Activated T-helper 17 cell treated with anti-CD3 and anti-CD28 coated beads, Interleukin-2, amount 50 U/mL, for 72 hours (primary cell): ENCODE measurements at regions not wholly inside any gene's neighbourhood (a gene's known extent, or its start where the extent isn't known, plus 50 kb on each side); places are given as distances from the start of the nearest gene placed in this dataset.

ENCODE experiments used
- ATAC-seq: fragments of 150-1000 bp; cut with Tn5 transposase; replicated peaks from 2 replicates; pipeline ENCODE4 v1.10.0; 2021; ENCODE audit warnings: mild to moderate bottlenecking, moderate library complexity
- H3K27ac Mint-ChIP-seq: one replicate; pipeline ENCODE4 v1.8.0; 2022; ENCODE audit warnings: mixed read lengths
- H3K27me3 Mint-ChIP-seq: one replicate; pipeline ENCODE4 v1.8.0; 2022; ENCODE audit warnings: mixed read lengths
- H3K36me3 Mint-ChIP-seq: one replicate; pipeline ENCODE4 v1.8.0; 2022; ENCODE audit warnings: low read depth, mild to moderate bottlenecking, mixed read lengths
- H3K4me1 Mint-ChIP-seq: one replicate; pipeline ENCODE4 v1.8.0; 2022; ENCODE audit warnings: mixed read lengths
- H3K4me3 Mint-ChIP-seq: one replicate; pipeline ENCODE4 v1.8.0; 2022; ENCODE audit warnings: mild to moderate bottlenecking, mixed read lengths
- H3K9me3 Mint-ChIP-seq: one replicate; pipeline ENCODE4 v1.8.0; 2022; ENCODE audit warnings: mixed read lengths

GRCh38 chr4:145297556-145297955, 117.2 kb upstream of the OTUD4 start:
- H3K27ac Mint-ChIP-seq: no peak overlapping the region
- no peaks in the 10 kb centered on the region for H3K36me3 Mint-ChIP-seq
- H3K4me3 Mint-ChIP-seq: no peak overlapping the region
- H3K4me1 Mint-ChIP-seq: peaks cover 4% of the 10 kb centered on the region
- ATAC-seq: no peak
- no peaks in the 10 kb centered on the region for H3K9me3 Mint-ChIP-seq
- H3K27me3 Mint-ChIP-seq: peaks cover 13% of the 10 kb centered on the region

- Mint-ChIP-seq H3K36me3 (no peaks in the 10 kb centered on the region), H3K27me3 (peaks cover 19% of the 10 kb centered on the region), H3K4me1 (peaks cover 4% of the 10 kb centered on the region), H3K27ac (no peak overlapping the region), H3K9me3 (no peaks in the 10 kb centered on the region), H3K4me3 (no peak overlapping the region)
- no peak for ATAC-seq
Measured at GRCh38 chr4:145295547-145295946, 115.2 kb upstream of the OTUD4 start.

DNA sequence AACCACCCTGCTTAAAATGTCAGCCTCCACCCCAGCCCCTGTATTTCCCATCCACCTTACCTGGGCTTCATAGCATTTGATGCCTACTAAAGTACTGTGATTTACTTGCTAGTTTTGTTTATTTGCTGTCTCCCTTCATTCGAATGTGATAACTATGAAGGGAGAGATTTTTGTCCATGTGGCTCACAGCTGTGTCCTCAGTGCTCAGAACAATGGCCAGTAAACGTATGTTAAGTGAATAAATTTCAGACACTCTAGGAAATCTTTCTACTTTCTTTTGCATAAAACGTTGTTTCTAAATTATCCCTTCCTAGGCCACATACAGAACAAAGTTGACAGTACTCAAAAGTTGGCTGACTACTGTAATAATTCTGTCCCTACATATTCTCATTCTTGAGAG, 114.7 kb upstream of the OTUD4 start:
- Mint-ChIP-seq H3K36me3 (no peaks in the 10 kb centered on the region), H3K27ac (no peak overlapping the region), H3K27me3 (peaks cover 19% of the 10 kb centered on the region), H3K4me3 (no peak overlapping the region), H3K4me1 (peaks cover 4% of the 10 kb centered on the region), H3K9me3 (no peaks in the 10 kb centered on the region)
- no peak for ATAC-seq

DNA sequence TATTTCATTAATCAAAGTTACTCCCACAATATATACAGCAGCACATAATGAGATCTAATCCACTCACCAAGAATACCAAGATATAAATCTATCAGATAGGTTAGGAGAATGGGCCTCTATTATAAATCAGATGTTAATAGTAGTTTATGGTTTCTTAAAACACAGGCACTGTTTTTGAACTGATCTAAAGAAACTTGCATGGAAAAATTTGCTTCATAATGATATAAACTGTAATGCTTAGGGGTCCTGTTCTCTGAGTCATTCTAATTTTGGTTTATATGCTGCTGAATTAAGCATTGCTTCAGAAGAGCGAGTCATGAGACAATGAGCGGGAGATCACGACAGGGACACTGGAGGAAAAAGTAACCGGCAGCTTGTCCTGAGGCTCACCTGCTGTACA, 113.3 kb upstream of the OTUD4 start:
- Mint-ChIP-seq H3K27me3 (peaks cover 20% of the 10 kb centered on the region), H3K36me3 (no peaks in the 10 kb centered on the region), H3K4me3 (no peak overlapping the region), H3K9me3 (no peaks in the 10 kb centered on the region), H3K27ac (no peak overlapping the region), H3K4me1 (no peaks in the 10 kb centered on the region)
- ATAC-seq: no peak

GRCh38 chr4:145290955-145291354, 110.6 kb upstream of the OTUD4 start:
- Mint-ChIP-seq H3K27me3 (peaks cover 24% of the 10 kb centered on the region), H3K4me3 (no peak overlapping the region)

DNA sequence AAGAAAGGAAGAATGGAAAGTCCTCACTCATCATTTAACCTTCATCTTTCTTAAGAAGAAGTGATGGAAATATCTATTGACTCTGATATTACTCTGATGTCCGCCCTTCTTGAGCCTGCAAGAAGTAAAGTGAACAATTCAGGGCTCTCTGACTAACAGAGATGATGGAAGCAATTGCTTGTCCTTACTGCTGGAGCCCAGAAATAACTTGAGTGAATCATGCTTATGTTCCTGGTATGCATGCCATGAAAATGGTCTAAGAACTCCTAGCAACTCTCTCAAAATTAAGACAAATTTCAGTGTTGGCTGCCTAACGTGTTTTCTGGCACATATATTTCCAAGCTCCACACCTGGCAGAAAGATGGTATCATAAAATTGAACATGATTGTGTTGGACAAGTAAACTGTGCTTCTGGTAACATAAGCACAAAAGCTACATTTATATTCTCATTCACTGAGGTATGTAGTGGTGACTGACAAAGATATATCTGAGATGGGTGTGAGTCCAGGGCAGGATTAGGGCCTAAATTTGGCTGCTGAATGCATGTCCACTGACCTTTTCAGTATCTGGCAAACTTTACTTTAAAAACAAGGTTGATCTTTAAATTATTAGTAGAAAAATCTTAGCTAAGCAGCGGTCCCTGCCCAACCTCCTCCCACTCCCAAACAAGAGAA, 109.2 kb upstream of the OTUD4 start:
- no peak overlapping the region for H3K4me3 Mint-ChIP-seq

More at GRCh38 chr4:145290955-145291354, 110.6 kb upstream of the OTUD4 start:
- Mint-ChIP-seq H3K9me3 (no peaks in the 10 kb centered on the region), H3K27ac (no peak overlapping the region), H3K4me1 (no peaks in the 10 kb centered on the region), H3K36me3 (no peaks in the 10 kb centered on the region)
- no peak for ATAC-seq

DNA sequence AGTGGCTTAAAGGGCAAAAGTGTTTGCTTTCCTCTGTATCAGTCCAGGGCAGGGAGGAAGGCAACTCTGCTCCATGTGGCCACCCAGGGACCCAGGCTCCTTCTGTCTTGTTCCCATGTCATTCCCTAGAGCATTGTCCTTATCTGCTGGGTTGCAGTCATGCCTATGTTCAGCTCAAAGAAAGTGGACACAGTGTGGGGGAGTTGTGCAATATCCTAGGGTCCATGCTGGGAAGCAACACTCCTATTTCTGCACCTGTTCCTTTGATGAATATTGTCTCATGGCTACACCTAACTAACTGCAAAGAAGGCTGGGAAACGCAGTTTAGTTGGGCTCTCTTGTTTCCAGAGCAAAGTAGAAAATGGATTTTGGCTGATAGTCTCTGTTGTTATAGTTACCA, 107.0 kb upstream of the OTUD4 start:
- Mint-ChIP-seq H3K27me3 (peaks cover 12% of the 10 kb centered on the region), H3K36me3 (no peaks in the 10 kb centered on the region), H3K4me1 (no peaks in the 10 kb centered on the region), H3K27ac (no peak overlapping the region), H3K4me3 (no peak overlapping the region), H3K9me3 (no peaks in the 10 kb centered on the region)
- ATAC-seq: no peak

More for the DNA sequence above, 109.2 kb upstream of the OTUD4 start:
- no peaks in the 10 kb centered on the region for H3K4me1 Mint-ChIP-seq
- no peaks in the 10 kb centered on the region for H3K36me3 Mint-ChIP-seq
- H3K9me3 Mint-ChIP-seq: no peaks in the 10 kb centered on the region
- H3K27me3 Mint-ChIP-seq: peaks cover 12% of the 10 kb centered on the region
- no peak for ATAC-seq
- H3K27ac Mint-ChIP-seq: no peak overlapping the region

DNA sequence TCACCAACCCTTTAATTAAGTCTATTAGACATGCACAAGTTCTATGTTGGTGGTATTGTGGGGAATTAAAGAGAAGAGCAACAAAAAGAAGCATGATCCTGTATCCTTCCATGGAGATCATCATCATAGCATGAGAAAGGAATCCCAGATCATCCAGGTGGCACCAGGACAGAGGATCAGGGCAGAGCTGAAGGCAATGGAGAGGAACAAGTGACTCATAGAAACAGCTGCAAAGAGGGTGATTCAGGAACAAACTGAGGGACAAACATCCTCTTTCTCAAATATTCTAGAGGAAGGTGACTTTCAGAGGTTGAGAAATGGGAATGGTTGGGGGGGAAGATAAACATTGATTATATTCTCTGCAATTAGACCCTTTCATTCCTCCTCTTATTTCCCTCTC, 105.5 kb upstream of the OTUD4 start:
- Mint-ChIP-seq H3K4me3 (no peak overlapping the region), H3K9me3 (no peaks in the 10 kb centered on the region), H3K27ac (no peak overlapping the region), H3K27me3 (peaks cover 8% of the 10 kb centered on the region), H3K36me3 (no peaks in the 10 kb centered on the region), H3K4me1 (no peaks in the 10 kb centered on the region)
- no peak for ATAC-seq

GRCh38 chr4:145283909-145284308, 103.5 kb upstream of the OTUD4 start:
- Mint-ChIP-seq H3K36me3 (no peaks in the 10 kb centered on the region), H3K27ac (no peak overlapping the region), H3K4me1 (no peaks in the 10 kb centered on the region), H3K9me3 (no peaks in the 10 kb centered on the region), H3K4me3 (no peak overlapping the region), H3K27me3 (peaks cover 14% of the 10 kb centered on the region)
- no peak for ATAC-seq

DNA sequence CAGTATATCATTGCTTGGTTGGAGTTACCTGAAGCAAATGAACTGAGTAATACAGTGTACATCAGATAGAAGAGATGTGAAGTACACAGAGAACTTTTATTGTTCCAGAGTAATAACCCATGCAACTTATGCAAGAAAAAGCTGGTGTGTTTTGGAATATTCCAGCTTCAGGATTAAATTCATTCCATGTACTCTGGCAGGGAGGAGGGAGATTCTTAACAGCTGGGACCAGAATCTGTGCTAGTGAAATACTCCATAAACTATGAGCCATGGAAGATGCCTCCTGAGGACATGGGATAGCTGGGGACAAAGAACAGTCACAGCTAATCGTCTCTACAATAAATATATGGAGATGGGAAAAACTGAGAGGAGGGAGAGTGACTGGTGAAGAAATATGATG, 101.6 kb upstream of the OTUD4 start:
- H3K4me1 Mint-ChIP-seq: no peaks in the 10 kb centered on the region
- H3K36me3 Mint-ChIP-seq: no peaks in the 10 kb centered on the region
- no peak for ATAC-seq
- no peak overlapping the region for H3K27ac Mint-ChIP-seq
- H3K9me3 Mint-ChIP-seq: no peaks in the 10 kb centered on the region
- H3K27me3 Mint-ChIP-seq: peaks cover 12% of the 10 kb centered on the region
- no peak overlapping the region for H3K4me3 Mint-ChIP-seq

- no peak for ATAC-seq
- H3K4me1 Mint-ChIP-seq: no peaks in the 10 kb centered on the region
- H3K36me3 Mint-ChIP-seq: no peaks in the 10 kb centered on the region
- H3K27ac Mint-ChIP-seq: no peak overlapping the region
- no peaks in the 10 kb centered on the region for H3K9me3 Mint-ChIP-seq
- H3K27me3 Mint-ChIP-seq: peaks cover 12% of the 10 kb centered on the region
- no peak overlapping the region for H3K4me3 Mint-ChIP-seq
Measured at GRCh38 chr4:145281224-145281623, 100.8 kb upstream of the OTUD4 start.

DNA sequence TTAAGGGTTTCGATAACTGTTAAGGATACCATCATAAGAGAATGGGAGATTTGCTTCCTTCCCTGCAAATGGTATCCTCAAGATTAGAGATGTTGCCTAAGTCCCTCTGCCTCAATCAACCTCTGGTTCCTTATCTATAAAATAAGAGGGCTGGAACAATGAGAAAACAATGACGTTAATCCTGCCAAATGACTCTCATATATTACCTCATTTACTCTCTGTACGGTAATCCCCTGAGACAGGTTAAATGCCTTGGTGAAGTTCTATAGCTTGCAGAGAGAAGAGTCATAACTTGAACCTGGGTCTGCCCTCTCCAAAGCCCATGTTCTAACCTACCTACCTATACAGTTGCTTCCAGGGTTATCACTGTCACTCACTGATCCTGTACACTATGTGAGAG, 100.2 kb upstream of the OTUD4 start:
- Mint-ChIP-seq H3K27ac (no peak overlapping the region), H3K27me3 (peaks cover 12% of the 10 kb centered on the region)
- ATAC-seq: no peak

GRCh38 chr4:145279122-145279960, 99.0 kb upstream of the OTUD4 start:
- no peak for ATAC-seq
- no peaks in the 10 kb centered on the region for H3K4me1 Mint-ChIP-seq
- no peak overlapping the region for H3K4me3 Mint-ChIP-seq
- no peak overlapping the region for H3K27ac Mint-ChIP-seq
- H3K9me3 Mint-ChIP-seq: no peaks in the 10 kb centered on the region
- H3K36me3 Mint-ChIP-seq: no peaks in the 10 kb centered on the region
- H3K27me3 Mint-ChIP-seq: peaks cover 12% of the 10 kb centered on the region

More for the DNA sequence above, 100.2 kb upstream of the OTUD4 start:
- Mint-ChIP-seq H3K4me1 (no peaks in the 10 kb centered on the region), H3K4me3 (no peak overlapping the region), H3K9me3 (no peaks in the 10 kb centered on the region), H3K36me3 (no peaks in the 10 kb centered on the region)

DNA sequence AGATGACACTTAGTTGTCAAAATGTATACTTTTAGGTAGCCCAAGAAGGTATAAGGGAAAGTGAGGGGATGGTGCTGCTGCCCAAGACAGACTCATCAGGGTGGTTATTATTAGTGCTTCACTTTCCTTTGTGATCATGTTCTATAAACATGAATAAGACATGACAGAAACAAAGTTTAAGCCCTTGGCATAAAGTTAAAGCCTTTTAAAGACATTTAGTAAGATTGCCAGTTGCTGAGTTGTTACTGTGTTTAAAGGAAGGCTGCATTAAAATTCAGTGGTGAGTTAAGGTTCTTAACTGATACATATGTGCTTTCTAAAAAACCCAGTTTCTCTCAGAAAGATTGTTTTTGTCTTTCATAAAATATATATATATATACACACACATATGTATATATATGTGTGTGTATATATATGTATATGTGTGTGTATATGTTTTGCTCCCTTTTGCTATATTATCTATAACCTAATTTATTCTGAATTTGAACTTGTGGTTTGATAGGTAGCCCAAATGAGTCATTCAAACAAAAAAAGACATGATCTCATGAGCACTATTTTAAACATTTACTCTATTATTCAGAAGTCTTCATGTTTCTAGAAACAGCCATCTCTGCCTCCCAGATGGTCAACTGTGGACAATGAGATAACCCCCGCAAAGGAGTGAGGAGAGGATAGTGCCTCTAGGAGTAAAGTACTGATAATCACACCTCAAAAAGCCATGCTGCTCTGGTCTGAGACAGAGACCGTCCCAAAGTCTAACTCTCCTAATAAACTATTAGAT, 98.1 kb upstream of the OTUD4 start:
- H3K27ac Mint-ChIP-seq: no peak overlapping the region
- H3K36me3 Mint-ChIP-seq: no peaks in the 10 kb centered on the region
- H3K4me1 Mint-ChIP-seq: no peaks in the 10 kb centered on the region
- H3K27me3 Mint-ChIP-seq: peaks cover 12% of the 10 kb centered on the region
- no peak overlapping the region for H3K4me3 Mint-ChIP-seq
- ATAC-seq: no peak
- no peaks in the 10 kb centered on the region for H3K9me3 Mint-ChIP-seq

DNA sequence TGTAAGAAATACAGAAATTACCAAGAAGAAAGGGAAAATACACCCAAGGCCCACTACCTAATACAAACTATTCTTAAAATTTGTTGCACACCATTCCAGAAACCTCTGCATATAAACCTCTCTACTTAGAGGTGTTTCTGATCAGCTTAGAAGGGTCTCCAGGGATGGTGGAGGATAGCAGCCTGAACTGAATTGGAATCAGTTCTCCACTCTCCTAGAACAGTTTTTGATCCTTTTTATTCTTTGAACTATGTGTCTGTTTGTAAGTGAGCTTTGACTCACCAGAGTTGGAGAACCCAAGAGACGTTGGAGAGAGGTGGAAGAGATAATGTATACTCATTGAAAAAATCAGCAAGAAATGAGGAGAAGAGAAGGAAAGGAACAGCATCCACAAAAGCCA, 96.6 kb upstream of the OTUD4 start:
- H3K27ac Mint-ChIP-seq: no peak overlapping the region

More for the DNA sequence above, 96.6 kb upstream of the OTUD4 start:
- H3K27me3 Mint-ChIP-seq: peaks cover 12% of the 10 kb centered on the region
- H3K9me3 Mint-ChIP-seq: no peaks in the 10 kb centered on the region
- H3K4me3 Mint-ChIP-seq: no peak overlapping the region
- H3K36me3 Mint-ChIP-seq: no peaks in the 10 kb centered on the region
- no peak for ATAC-seq
- H3K4me1 Mint-ChIP-seq: no peaks in the 10 kb centered on the region
